CD4-positive, alpha-beta T cell treated with Interleukin-21 for 1 hour (primary cell): ENCODE measurements at regions not wholly inside any gene's neighbourhood (a gene's known extent, or its start where the extent isn't known, plus 50 kb on each side); places are given as distances from the start of the nearest gene placed in this dataset.
A peak's percentile ranks its signal among the peaks of the same experiment; 100 is the strongest.
"Not testable (repeated sequence)": the region's sequence is repeated elsewhere in the genome, so short reads cannot be mapped to it uniquely, and the experiment has no call there.

ENCODE experiments used
- DNase-seq: peaks from one replicate; pipeline ENCODE4 v3.0.0-alpha.2; 2020

DNA sequence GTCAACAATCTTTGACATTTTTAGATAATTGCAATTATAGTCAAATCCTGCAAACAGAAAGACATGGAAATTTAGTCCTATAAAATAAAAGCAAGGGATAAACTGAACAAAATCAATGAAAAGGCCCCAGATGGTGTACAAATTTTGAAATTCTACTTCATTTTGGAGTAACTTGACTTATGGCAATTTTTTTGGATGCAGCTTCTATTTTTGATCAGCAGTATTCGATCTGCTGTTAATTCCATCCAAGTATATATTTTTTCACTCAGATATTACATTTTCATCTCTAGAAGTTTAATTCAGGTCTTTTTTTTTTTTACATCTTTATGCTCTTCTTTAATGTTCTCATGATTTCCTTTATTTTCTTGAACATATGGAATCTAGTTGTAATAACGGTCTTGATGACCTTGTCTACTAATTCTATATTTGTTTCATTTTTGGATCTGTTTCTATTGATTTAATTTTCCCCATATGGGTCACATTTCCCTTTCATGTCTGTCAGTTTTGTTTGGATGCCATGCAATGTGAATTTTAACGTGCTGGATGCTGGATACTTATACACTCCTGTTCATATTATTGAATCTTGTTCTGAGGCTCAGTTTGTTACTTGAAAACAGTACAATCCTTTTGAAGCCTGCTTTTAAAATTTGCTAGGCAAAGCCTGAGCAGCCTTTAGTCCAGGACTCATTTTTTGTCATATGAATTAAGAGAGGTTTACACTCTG lies 164.3 kb upstream of the FAM3C start:
- no peak for DNase-seq

DNA sequence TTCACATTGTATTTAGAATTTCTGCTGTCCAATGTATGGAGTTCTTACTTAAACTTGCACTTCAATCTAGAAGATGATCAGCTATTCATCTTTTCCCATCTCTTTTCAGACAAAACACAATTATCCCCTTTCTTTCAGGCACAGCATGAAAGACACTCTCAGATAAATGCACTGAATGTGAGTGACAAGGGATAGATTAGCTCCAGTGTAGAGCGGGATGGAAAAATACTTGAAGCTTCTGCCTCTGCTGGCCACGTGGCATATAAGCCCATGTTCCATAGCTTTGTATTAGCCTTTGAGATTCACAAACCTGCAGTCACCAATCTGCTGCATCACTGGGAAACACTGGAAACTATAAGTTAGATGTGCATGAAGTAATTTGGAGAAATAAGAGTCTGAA lies 162.2 kb upstream of the FAM3C start:
- no peak for DNase-seq

DNA sequence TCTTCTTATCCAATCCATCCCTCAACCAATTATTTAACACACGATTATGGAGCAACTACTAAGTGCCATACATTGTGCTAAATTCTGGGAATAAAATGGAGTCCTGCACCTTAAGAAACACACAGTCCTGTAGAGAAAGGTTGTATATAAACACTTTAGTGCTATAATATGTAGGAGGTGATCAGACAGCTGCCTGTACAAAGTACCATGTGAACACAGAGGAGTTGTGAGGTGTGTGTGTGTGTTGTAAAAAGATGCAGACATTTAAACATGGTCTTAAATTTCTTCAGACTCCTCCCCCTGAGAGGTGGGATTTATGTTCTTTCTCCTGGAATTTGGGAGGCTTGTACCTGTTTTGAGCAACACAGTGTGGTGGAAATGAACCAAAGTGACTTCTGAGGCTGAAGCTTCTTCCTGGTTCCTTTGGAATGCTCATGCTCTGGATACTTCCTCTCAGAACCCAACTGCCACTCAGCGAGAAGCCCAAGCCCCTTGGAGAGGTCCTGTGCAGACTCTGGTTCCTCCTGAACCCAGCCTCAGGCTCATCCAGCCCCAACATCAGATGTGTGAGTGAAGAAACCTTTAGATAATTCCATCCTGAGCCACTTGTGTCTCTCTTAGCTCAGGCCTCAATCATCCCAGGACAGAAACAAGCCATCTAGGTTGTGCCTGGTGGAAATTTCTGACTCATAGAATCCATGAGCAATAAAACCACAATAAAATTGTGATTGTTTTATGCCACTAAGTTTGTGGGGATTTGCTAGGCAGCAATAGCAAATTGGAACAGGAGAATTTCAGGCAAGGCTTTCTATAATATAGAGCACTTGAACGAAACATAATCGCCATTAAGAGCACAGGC lies 161.2 kb upstream of the FAM3C start:
- DNase-seq = no peak

DNA sequence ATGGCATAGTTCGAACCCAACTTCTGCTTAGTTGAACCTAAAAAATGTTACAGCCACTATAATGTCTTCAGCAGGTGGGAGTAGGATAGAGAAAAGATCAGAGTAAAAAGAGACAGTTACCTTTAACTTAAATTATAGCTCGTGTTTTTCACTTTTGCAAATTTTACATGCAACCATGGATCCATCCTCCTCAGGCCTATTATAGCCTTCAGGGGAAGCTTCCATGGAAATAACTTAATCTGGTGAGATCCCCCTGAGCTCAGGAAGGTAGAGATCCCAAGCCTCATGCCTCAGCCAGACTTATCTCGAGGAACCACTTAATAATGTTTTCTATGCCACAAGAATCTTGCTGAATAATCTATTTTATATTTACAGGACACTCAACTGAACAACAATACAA lies 159.4 kb upstream of the FAM3C start:
- DNase-seq = no peak

DNA sequence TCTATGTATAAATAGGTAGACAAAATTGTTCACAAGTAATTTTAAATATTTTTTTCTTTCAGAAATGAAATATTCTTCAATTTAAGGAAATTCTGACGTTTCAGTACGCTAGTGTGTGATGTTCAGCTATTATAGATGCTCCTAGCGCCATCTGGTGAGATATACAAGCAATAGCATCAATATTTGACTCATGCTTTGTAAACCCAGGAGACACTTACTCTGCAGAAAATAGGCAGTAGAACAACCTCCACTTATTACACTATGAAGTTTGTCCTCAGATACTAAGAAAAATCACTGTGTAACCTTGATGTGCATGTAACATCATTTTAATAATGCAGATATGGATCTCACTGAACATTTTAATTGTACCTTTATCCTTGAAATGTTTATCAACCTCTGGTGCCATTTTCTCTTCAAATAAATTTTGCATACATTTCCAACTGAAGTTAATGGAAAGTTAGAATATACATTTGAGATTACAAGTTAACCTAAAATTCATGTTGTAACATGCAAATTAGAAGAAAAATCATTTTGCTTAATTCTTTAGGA lies 151.5 kb upstream of the FAM3C start:
- peak; percentile 61 for DNase-seq

DNA sequence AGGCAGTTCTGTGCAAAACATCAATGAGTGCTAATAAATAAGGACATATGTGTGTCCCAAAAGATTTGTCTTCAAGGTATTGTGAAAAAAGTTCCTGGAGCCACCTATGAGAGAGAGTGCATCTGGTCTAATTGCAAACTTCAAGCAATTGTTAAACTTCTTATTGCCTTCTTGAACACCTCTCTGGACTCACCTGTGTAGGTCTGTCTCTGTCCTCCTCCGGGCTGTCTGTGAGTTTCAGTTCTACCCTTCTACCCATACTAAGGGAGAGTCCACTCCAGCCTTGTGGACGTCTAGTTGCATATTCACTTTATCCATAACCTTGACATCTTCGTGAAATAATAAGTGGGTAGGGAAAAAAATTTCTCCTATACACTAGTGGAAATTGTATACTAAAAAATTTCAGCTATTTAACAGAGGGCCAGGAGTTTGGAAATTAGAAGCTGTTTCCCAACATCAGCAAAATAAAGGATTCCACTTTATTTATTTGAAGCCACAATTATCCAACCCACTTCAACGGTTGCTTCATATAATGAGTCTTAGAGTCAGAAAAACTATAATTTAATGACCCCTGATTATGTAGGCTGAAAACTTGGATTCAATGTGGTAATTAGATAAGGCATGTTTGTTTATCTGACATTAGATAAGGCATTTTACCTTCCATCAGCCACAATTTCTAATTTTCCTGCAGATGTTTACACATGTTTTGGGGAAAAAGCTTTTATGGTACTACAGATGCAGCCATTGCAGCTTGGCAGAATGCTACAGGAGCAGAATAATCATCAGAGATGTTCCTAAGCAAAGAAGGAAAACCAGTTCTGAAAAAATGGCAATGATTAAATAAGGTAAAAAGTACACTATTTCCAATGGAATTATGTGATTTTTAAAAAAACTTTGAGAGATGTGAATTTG lies 150.8 kb upstream of the FAM3C start:
- no peak for DNase-seq

DNA sequence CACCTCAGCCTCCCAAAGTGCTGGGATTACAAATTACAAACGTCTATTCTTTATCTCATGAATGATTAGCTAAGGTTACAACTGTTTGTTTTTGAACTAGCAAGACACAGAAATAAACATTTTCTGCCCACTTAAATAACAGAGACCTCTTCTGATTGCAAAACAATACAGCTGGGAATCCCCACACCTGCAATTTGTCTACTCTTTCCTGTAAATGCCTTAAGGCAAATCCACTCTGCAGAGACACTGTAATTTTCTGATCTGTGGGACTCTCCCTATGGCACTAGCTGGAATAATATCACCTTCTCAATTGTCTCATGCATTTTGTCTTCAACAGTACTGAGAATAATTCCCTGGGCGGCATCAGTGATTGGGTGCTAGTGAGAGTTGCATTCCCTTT lies 149.3 kb upstream of the FAM3C start:
- DNase-seq = no peak

DNA sequence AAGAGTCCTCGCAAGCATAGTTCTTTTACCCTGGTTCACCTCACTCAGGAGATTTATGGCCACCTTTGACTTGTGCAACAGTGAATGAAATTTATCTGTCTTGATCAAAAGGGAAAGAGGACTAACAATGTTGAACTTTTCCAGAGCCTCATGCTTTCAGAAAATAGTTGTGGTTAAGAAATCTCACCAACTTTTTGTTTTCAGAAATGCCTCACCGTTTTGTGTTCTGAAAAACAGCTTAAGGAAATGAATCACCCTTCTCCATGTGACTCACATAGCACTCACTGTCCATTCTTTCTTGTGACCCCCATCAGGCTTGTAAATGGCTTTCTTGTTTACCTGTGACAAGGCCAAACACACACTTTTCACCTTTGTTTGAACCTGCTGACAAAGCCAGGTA lies 148.6 kb upstream of the FAM3C start:
- no peak for DNase-seq

DNA sequence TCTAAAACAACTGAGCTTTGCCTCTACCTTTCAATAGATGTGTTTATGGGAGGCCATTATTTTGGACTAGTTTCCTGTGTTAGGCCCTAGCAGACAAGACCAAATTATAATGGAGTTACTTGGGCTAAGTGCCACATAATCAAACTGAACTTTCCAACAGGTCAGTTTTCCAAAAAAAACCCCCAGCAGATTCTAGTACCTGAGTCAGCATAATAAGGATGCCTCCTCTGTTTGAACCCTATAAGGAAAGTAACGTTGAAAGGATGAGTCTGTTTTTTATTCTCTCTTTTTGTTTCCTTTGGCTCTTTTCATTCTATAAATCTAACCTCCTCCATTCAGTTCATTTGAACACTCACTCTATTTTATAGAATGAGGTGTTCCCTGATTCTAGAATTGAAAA lies 148.1 kb upstream of the FAM3C start:
- no peak for DNase-seq

DNA sequence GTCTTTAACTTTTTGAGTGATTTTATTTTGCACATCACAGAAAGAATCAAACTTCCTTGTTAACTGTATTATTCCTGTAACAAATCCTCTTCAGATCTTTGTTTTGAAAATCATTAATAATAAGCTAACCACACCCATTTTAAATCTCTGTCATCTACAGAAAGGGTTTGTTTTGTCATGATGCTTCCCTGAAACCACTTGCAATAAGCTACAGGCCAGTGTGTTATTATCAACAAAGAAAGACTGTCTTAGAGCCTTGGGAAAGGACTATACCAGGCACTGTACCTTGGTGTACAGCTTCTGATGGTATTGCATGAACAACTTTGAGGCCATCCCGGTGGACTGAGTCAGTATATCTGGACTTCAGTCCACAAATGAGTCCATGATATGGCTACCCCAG lies 145.3 kb upstream of the FAM3C start:
- DNase-seq = no peak

DNA sequence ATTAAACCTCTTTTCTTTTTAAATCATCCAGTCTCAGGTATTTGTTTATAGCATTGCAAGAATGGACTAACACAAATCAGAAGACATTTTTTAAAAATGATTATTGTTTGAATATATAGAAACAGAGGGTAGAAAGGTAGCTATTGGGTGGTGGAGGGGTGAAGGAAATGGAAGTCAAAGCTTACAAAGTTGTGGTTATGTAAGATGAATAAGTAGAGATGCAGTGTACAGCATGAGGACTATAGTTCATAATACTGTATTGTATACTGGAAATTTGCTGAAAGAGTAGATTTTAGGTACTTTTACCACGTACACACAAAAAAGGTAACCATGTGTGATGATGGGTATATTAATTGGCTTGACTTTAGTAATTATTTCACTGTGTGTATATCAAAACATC lies 144.0 kb upstream of the FAM3C start:
- no peak for DNase-seq

DNA sequence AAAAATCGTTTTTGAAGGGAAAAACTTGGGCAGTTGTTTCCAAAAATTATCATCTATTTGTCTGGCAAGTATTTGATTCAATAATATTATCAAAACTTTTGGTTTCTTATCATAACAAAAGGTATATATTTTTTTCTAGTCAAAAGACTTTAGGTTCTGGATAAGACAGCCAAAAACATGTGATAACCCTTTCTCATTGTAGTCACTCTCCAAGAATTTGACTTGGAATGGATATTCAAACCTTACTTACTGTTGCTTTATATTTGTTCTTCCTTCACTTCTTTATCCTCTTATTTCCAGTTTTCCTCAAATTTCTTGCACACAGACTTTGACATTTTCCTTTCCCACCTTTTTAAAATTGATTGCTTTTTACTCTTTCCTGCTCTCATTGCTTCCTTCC lies 140.9 kb upstream of the FAM3C start:
- DNase-seq = no peak

DNA sequence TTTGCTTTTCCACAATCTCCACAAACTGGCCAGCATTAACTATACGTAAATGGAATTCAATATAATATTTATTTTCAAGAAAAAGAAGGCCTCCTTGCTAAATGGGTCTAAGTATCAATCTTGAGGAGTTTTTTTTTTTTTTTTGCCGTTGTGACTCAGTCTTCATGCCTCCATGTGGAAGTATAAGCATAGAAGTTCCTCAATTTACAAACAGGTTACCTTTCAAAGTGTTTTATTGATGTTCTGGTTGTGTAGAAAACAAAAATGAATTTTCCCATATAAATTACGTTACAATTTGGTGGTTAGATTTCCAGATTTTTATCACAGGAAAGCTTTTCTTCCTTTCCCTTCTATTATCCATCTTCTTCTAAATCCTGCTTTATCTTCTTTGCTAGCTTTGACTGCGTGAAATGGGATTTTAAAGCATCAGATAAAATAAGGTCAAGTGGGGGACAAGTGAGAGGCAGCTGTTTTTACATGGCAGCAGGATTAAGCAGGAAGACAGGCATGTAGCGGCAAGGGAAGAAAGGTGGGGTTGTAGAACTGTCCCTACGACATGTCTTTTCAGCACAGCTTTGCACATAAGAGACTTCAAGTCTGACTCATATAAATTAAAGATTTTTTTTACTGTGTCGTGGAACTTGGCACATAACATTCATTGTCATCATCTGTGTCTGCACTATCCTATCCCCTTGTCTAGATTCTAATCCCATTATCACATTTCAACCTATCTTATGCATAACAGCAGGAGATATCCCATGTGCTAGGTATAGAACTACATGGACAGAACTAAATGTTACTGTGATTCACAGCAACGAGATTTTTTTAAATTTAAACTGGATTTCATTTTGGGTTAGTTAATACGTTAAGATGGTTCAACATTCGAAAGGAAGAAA lies 135.3 kb upstream of the FAM3C start:
- DNase-seq = no peak

DNA sequence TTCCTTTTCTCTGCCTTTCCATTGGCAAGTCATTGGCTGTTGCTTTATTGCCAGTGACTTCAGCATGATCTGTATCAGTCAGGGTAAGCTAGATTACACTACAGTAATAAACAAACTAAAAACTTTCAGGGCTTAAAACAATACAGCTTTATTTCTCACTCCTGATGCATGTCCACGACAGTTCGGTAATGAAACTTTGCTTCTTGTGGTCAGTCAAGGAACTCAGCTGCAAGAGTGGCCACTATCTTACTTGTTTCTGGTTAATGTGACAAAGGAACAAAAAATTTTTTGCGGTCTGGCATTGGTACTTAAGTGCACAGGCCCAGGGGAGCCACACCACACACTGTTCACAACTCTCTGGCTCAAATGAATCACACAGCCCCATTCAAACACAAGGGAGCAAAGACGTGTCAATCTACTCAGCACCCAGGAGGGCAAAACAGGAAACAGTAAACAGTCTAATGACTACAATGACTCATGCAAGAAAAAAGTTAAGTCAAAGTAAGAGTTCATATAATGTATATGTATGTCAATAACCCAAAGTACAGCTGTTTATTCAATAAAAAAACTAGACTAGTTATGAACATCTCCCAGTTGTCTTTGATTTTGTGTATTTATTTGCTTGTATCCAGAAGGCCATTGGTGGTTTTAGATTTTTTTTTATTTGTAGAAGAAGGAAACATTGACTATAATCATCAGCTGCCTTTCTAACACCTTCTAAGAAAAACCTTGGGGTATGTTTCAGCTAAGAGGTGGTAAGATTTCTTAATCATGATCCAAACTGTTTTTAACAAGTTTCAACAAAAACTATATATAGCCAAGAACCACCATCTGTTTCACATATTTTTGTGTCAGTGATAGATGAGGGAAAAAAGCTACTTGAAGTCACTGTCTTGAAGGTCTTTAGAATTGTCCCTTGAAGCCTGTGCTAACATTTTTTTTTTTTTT lies 134.4 kb upstream of the FAM3C start:
- peak; percentile 64 for DNase-seq

DNA sequence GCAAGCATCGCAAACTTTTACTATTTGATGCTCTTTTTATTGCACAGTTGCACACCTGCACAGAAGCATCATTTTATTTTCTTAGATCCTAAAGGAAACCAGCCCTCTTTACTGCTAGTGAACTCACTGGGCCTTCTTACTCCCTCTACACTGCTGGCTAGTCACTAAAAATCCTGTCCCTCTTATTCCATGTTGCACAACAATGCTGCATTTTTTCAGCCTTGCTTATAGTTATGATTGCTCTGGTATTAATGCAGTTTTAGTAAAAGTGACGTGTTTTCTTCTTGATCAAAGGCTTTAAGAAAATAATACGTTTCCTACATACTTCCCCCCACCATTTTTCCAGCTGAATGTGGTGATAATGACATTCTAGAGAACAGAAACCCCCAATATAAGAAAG lies 132.9 kb upstream of the FAM3C start:
- no peak for DNase-seq

DNA sequence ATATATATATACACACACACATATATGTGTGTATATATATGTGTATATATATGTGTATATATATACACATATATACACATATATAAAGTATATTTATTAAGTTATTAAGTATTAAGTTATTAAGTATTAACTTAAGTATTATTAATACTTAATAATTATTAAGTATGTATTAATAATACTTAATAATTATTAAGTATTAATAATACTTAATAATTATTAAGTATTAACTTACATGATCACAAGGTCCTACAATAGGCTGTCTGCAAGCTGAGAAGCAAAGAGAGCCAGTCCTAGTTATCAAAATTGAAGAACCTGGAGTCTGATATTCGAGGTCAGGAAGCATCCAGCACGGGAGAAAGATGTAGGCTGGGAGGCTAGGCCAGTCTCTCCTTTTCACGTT lies 130.1 kb upstream of the FAM3C start:
- not testable (repeated sequence) for DNase-seq

DNA sequence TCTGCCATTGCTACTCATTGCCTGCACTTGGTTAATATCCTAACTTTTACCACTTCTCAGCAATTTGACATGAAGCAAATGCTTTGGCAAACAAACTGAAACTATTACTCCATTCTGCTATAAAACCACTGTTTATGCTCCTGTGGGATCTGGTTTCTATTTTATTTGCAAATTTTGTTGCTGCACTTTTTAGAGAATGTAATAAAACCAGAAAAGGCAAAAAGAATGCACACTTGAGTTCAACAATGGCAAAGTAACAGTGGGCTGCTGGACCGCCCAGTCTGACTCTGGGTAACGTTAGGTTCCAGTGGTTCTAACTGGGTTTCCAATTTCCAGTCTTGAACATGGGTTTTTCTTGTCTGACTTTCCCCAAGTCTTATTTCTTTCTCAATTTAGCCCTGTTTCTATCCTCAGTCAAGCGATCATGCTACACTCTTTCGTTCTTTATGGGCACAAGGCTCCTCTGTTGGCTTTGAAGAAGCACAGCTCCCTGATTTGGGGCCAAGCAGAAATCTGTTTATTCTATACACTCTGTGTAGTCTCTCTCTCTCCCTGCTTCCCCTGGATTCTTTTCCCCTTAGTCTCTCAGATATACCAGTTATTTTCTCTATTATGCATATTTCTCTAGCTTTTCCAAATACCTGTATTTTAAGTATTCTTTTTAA lies 129.2 kb upstream of the FAM3C start:
- DNase-seq = no peak

DNA sequence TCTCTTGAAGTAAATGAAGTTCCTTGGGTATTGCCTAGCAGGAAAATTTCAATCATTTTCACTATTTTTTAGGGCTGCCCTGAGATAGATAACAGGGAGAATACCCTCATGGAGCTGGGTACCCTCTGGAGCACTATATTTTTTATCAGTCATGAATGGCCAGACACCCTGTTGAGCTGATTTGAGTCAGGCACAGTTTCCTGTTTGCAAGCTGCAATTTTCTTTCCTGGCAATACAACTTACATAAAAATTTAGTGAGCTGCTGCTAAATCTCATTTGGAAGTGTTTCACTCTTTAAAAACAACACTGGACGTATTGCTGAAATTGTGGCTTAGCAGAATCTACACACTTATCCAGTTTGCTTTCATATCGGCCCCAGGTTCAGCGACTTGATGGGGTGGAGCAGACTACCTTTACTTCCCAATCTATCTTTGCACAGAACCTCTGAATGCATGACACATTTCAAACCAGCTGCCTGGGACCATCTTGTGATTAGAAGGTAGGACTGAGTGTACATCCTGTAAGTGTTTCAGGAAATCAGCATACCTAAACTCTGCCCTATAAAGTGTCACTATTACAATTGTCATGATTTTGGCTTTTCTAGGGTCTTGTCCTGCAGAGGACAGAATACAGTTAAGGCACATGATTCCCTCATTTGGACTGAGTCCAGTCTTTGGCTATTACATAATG lies 125.7 kb upstream of the FAM3C start:
- no peak for DNase-seq

DNA sequence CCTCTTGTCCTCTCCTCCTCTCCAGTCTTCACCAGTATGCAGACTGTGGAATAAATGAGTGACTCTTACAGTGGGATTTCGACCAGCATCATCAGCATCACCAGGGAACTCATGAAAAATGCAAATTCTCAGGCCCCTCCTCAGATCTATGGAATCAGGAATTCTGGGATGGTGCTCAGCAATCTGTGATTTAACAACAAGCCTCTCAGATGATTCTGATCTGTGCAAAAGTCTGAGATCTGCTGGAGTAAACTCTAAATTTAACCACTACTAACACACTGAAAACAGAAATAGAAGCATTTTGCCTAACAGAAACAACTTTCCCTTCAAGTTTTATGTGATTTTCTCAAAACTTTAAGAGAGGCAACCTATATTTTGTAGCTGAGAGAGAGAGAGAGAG lies 124.8 kb upstream of the FAM3C start:
- no peak for DNase-seq
